Fibroblast of lung (primary cell): ENCODE measurements at regions not wholly inside any gene's neighbourhood (a gene's known extent, or its start where the extent isn't known, plus 50 kb on each side); places are given as distances from the start of the nearest gene placed in this dataset.

Source experiments
- DNase-seq, 2 donors: peaks; one replicate each; pipeline versions ENCODE4 v3.0.0 to v3.0.0-alpha.2; 2010; ENCODE audit warnings: low read depth in 2 of 2
- H2AFZ ChIP-seq: 2 replicates; pipeline ENCODE4 v1.5.1; 2012; ENCODE audit warnings: low read length, control low read depth, inconsistent platforms
- H3K27ac ChIP-seq: 2 replicates; pipeline ENCODE4 v1.5.1; 2011; ENCODE audit warnings: low read length, control low read depth; ENCODE audit not compliant: insufficient read depth
- H3K27me3 ChIP-seq: 2 replicates; pipeline ENCODE4 v1.5.1; 2011; ENCODE audit warnings: mild to moderate bottlenecking, low read length; ENCODE audit not compliant: control insufficient read depth, insufficient read depth
- H3K36me3 ChIP-seq: 2 replicates; pipeline ENCODE4 v1.5.1; 2011; ENCODE audit warnings: low read length; ENCODE audit not compliant: control insufficient read depth, insufficient read depth
- H3K4me1 ChIP-seq: 2 replicates; pipeline ENCODE4 v1.5.1; 2011; ENCODE audit warnings: low read length; ENCODE audit not compliant: control insufficient read depth, insufficient read depth; ENCODE audit errors: extremely low read depth
- H3K4me2 ChIP-seq: 2 replicates; pipeline ENCODE4 v1.5.1; 2011; ENCODE audit warnings: low read length, control low read depth; ENCODE audit not compliant: insufficient read depth; ENCODE audit errors: extremely low read depth
- H3K4me3 ChIP-seq, 4 experiments: fragments of 200-600 bp in 1 of 4; sonication (generic) in 1 of 4; replicated peaks in 1 of 4; 2 replicates each; pipeline ENCODE4 v1.5.1; 2011 to 2016; ENCODE audit warnings: low read length in 4 of 4, low read depth in 3 of 4, mild to moderate bottlenecking in 3 of 4, control low read depth in 2 of 4, inconsistent platforms in 1 of 4, mixed read lengths in 1 of 4; ENCODE audit not compliant: insufficient read depth in 1 of 4; ENCODE audit errors: control extremely low read depth in 1 of 4
- H3K79me2 ChIP-seq: 2 replicates; pipeline ENCODE4 v1.5.1; 2012; ENCODE audit warnings: mild to moderate bottlenecking, low read length, inconsistent platforms; ENCODE audit not compliant: control insufficient read depth, insufficient read depth
- H3K9ac ChIP-seq: 2 replicates; pipeline ENCODE4 v1.5.1; 2011; ENCODE audit warnings: mild to moderate bottlenecking, low read length, control low read depth; ENCODE audit not compliant: insufficient read depth
- H3K9me3 ChIP-seq: 2 replicates; pipeline ENCODE4 v1.5.1; 2012; ENCODE audit warnings: low read depth, low read length; ENCODE audit not compliant: control insufficient read depth, insufficient read depth
- H4K20me1 ChIP-seq: 2 replicates; pipeline ENCODE4 v1.5.1; 2011; ENCODE audit warnings: low read length; ENCODE audit not compliant: control insufficient read depth, insufficient read depth; ENCODE audit errors: extremely low read depth
- CTCF ChIP-seq, 2 donors: IDR thresholded peaks in 1 of 2; conservative IDR thresholded peaks in 1 of 2; 1 replicate in 1 of 2; 2 replicates in 1 of 2; pipeline ENCODE4 v1.5.1; 2011 to 2012; ENCODE audit warnings: low read length in 2 of 2, control low read depth in 1 of 2, inconsistent platforms in 1 of 2, low read depth in 1 of 2, mild to moderate bottlenecking in 1 of 2
- EZH2 ChIP-seq: IDR thresholded peaks from 2 replicates; pipeline ENCODE4 v1.5.1; 2012; ENCODE audit warnings: low read length, control low read depth, mild to moderate bottlenecking; ENCODE audit errors: missing control alignments

GRCh38 chr17:14489986-14490385 is 189.1 kb downstream of the HS3ST3B1 start:
- H2AFZ ChIP-seq, result no peak overlapping the region
- no peak overlapping the region for H3K4me2 ChIP-seq
- H4K20me1 ChIP-seq, result no peaks in the 10 kb centered on the region
- no peak for DNase-seq
- H3K27ac ChIP-seq, result no peak overlapping the region
- H3K79me2 ChIP-seq, result no peaks in the 10 kb centered on the region
- H3K36me3 ChIP-seq, result no peaks in the 10 kb centered on the region
- H3K4me1 ChIP-seq, result no peaks in the 10 kb centered on the region
- no peaks in the 10 kb centered on the region for H3K27me3 ChIP-seq
- no peak overlapping the region for H3K4me3 ChIP-seq
- H3K9ac ChIP-seq, result no peak overlapping the region
- no peak for TF ChIP-seq CTCF (conservative IDR thresholded peaks at IDR 0.05 in 1 of 2, IDR thresholded peaks at IDR 0.05 in 1 of 2; ENCODE audit: low read depth in 1 of 2, low read length in 2 of 2)
- no peak for TF ChIP-seq EZH2
- no peaks in the 10 kb centered on the region for H3K9me3 ChIP-seq

- no peak overlapping the region for H3K9ac ChIP-seq
- no peak overlapping the region for H3K27ac ChIP-seq
- H2AFZ ChIP-seq, result no peak overlapping the region
- no peaks in the 10 kb centered on the region for H3K27me3 ChIP-seq
- H3K36me3 ChIP-seq, result no peaks in the 10 kb centered on the region
- TF ChIP-seq EZH2, result no peak
- TF ChIP-seq CTCF (conservative IDR thresholded peaks at IDR 0.05 in 1 of 2, IDR thresholded peaks at IDR 0.05 in 1 of 2; ENCODE audit: low read depth in 1 of 2, low read length in 2 of 2), result no peak
- no peaks in the 10 kb centered on the region for H3K4me1 ChIP-seq
- H3K4me2 ChIP-seq, result no peak overlapping the region
- no peak overlapping the region for H3K4me3 ChIP-seq
- DNase-seq, result no peak
- H3K9me3 ChIP-seq, result no peaks in the 10 kb centered on the region
- H3K79me2 ChIP-seq, result no peaks in the 10 kb centered on the region
- no peaks in the 10 kb centered on the region for H4K20me1 ChIP-seq
These were observed 188.2 kb downstream of the HS3ST3B1 start for GRCh38 chr17:14488958-14489550.

GRCh38 chr17:14487068-14487467 is 186.2 kb downstream of the HS3ST3B1 start:
- H3K9ac ChIP-seq, result no peak overlapping the region
- DNase-seq, result no peak
- no peak overlapping the region for H3K4me2 ChIP-seq
- H3K36me3 ChIP-seq, result no peaks in the 10 kb centered on the region
- H3K79me2 ChIP-seq, result no peaks in the 10 kb centered on the region
- TF ChIP-seq EZH2 (no peak), CTCF (conservative IDR thresholded peaks at IDR 0.05 in 1 of 2, IDR thresholded peaks at IDR 0.05 in 1 of 2; ENCODE audit: low read depth in 1 of 2, low read length in 2 of 2) (no peak)
- H3K4me3 ChIP-seq, result no peak overlapping the region
- no peak overlapping the region for H2AFZ ChIP-seq
- no peaks in the 10 kb centered on the region for H3K4me1 ChIP-seq
- H4K20me1 ChIP-seq, result no peaks in the 10 kb centered on the region
- no peaks in the 10 kb centered on the region for H3K27me3 ChIP-seq
- H3K27ac ChIP-seq, result no peak overlapping the region
- no peaks in the 10 kb centered on the region for H3K9me3 ChIP-seq
